GM10266 (cell line): ENCODE measurements at regions not wholly inside any gene's neighbourhood (a gene's known extent, or its start where the extent isn't known, plus 50 kb on each side); places are given as distances from the start of the nearest gene placed in this dataset.
"Not testable (repeated sequence)": the region's sequence is repeated elsewhere in the genome, so short reads cannot be mapped to it uniquely, and the experiment has no call there.

Experiments used
- DNase-seq: peaks from one replicate; pipeline ENCODE4 v3.0.0; 2012; ENCODE audit errors: extremely low spot score
- CTCF ChIP-seq: IDR thresholded peaks from 2 replicates; pipeline ENCODE4 v1.5.1; 2012; ENCODE audit warnings: mild to moderate bottlenecking, low read depth; ENCODE audit not compliant: control insufficient read depth, insufficient read depth; ENCODE audit errors: missing control alignments

- DNase-seq = no peak
- no peak for TF ChIP-seq CTCF
These were observed 67.4 kb downstream of the ARRDC3 start for GRCh38 chr5:91315701-91316100.

- TF ChIP-seq CTCF = no peak
- DNase-seq = no peak
These were observed 69.1 kb downstream of the ARRDC3 start for GRCh38 chr5:91313757-91314673.

GRCh38 chr5:91312698-91313097 lies 70.4 kb downstream of the ARRDC3 start:
- no peak for DNase-seq

GRCh38 chr5:91311697-91312501 lies 71.2 kb downstream of the ARRDC3 start:
- TF ChIP-seq CTCF = no peak
- DNase-seq = peak; percentile 26

More at GRCh38 chr5:91312698-91313097, 70.4 kb downstream of the ARRDC3 start:
- no peak for TF ChIP-seq CTCF

- no peak for TF ChIP-seq CTCF
- DNase-seq = no peak
These were observed 71.9 kb downstream of the ARRDC3 start for GRCh38 chr5:91311168-91311696.

- not testable (repeated sequence) for DNase-seq
These were observed 75.0 kb downstream of the ARRDC3 start for GRCh38 chr5:91308157-91308556.

GRCh38 chr5:91307048-91307447 lies 76.1 kb downstream of the ARRDC3 start:
- DNase-seq = no peak
- TF ChIP-seq CTCF = no peak
